Activated B cell treated with CpG ODN at 0.5 μM for 24 hours (primary cell): ENCODE measurements at regions not wholly inside any gene's neighbourhood (a gene's known extent, or its start where the extent isn't known, plus 50 kb on each side); places are given as distances from the start of the nearest gene placed in this dataset.
A peak's percentile ranks its signal among the peaks of the same experiment; 100 is the strongest.

Experiments used
- ATAC-seq: fragments of 200-7000 bp; cut with Tn5 transposase; one replicate; pipeline ENCODE4 v1.10.0; 2021; ENCODE audit warnings: low read depth, mild to moderate bottlenecking, moderate library complexity
- CTCF ChIA-PET: fragments of 350-600 bp; sonication (Branson Sonifier 250); formaldehyde crosslinking; loops from one replicate; lab custom pipeline; 2021; ENCODE audit warnings: antibody characterized with exemption; lab: Charles Lee
- POLR2A ChIA-PET: fragments of 350-600 bp; sonication (Branson Sonifier 250); formaldehyde crosslinking; loops from one replicate; lab custom pipeline; 2021; ENCODE audit warnings: antibody characterized with exemption; lab: Charles Lee
- DNase-seq: peaks from one replicate; pipeline ENCODE4 v3.0.0; 2022
- H3K27ac Mint-ChIP-seq: one replicate; pipeline ENCODE4 v1.8.0; 2020; ENCODE audit warnings: mixed read lengths
- H3K27me3 Mint-ChIP-seq: one replicate; pipeline ENCODE4 v1.8.0; 2021; ENCODE audit warnings: mixed read lengths
- H3K36me3 Mint-ChIP-seq: one replicate; pipeline ENCODE4 v1.8.0; 2021; ENCODE audit warnings: low read depth, mixed read lengths
- H3K4me1 Mint-ChIP-seq: one replicate; pipeline ENCODE4 v1.8.0; 2021; ENCODE audit warnings: mixed read lengths
- H3K4me3 Mint-ChIP-seq: one replicate; pipeline ENCODE4 v1.8.0; 2020; ENCODE audit warnings: mild to moderate bottlenecking, mixed read lengths
- H3K9me3 Mint-ChIP-seq: one replicate; pipeline ENCODE4 v1.8.0; 2020; ENCODE audit warnings: mixed read lengths
- intact Hi-C: fragments of 100-400 bp; cut with micrococcal nuclease; formaldehyde crosslinking; loops from one replicate; pipeline ENCODE4 v1.15.1; 2024
- TF ChIP-seq, protein P1 (sequence below): fragments of 200-600 bp; IDR thresholded peaks from one replicate; pipeline ENCODE4 v1.8.0; 2022; ENCODE audit warnings: antibody characterized with exemption, mild to moderate bottlenecking

DNA sequence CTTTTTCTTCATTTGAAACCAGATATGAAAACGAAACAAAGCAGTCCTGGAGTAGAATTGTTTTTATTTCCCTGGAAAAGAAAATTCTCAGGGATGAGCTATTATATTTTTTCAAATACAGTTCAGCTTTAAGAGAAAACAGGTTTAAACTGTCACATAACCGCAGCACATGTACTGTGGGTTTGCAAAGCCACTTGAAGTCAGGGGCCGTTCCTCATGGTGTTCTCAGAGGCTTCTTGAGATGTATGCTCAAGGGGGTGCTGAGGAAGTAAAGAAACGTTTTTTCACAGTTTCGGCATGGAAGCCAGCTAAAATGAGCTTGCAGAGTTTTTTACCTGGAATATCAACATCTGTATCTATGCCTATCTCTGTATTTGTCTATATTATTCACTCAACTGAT lies 225.3 kb downstream of the MC4R start:
- Mint-ChIP-seq H3K27ac (no peak overlapping the region), H3K4me3 (no peak overlapping the region), H3K27me3 (peaks cover 6% of the 10 kb centered on the region), H3K9me3 (no peaks in the 10 kb centered on the region), H3K36me3 (no peaks in the 10 kb centered on the region), H3K4me1 (peaks cover 9% of the 10 kb centered on the region)
- CTCF ChIA-PET: no interaction called here
- TF ChIP-seq, protein P1, sequence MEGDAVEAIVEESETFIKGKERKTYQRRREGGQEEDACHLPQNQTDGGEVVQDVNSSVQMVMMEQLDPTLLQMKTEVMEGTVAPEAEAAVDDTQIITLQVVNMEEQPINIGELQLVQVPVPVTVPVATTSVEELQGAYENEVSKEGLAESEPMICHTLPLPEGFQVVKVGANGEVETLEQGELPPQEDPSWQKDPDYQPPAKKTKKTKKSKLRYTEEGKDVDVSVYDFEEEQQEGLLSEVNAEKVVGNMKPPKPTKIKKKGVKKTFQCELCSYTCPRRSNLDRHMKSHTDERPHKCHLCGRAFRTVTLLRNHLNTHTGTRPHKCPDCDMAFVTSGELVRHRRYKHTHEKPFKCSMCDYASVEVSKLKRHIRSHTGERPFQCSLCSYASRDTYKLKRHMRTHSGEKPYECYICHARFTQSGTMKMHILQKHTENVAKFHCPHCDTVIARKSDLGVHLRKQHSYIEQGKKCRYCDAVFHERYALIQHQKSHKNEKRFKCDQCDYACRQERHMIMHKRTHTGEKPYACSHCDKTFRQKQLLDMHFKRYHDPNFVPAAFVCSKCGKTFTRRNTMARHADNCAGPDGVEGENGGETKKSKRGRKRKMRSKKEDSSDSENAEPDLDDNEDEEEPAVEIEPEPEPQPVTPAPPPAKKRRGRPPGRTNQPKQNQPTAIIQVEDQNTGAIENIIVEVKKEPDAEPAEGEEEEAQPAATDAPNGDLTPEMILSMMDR: no peak
- no peak for DNase-seq
- intact Hi-C loops: no loop called here
- POLR2A ChIA-PET: interaction anchor here (0.7 kb wide), 1 partner anchor 315 kb away, joined by 6 read pairs; no protein-coding TSS in a partner anchor
- no peak for ATAC-seq

DNA sequence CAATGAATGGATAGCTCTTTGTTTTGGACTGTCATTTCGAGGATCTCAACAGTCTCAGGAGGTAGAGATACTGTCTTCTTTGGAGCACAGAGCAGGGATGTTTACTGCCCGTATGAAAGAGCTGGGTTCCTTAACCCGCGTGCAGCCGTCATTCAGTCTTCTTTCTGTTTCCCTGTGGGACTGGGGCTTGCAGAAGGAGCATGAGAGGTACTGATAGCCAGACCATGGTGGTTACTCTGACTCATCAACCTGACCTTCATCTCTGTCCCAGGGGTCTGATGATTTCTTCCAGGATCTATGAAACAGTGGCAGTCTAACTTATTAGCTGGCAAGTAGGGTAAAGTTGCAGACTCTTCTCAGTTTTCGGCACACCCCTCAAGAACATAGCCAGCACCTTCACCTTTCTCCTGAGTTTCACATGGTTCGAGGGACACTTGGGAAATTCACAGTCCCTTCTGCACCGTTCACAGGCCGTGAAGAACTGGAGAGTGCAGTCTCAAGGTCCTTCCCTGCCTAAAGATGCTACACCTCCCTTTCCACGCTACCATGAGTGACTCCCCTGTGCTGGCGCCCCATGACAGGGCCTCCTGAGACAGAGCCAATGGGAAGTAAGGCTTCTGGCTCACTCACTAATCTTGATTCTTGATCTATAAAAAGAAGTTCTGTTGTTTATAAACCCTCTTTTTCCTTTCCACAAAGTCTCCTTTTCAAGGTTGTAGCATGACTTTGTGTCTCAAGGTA lies 226.2 kb downstream of the MC4R start:
- CTCF ChIA-PET: no interaction called here
- no peak overlapping the region for H3K4me3 Mint-ChIP-seq
- DNase-seq (no peak), ATAC-seq (peak; percentile 89)
- intact Hi-C loops: no loop called here
- TF ChIP-seq, protein P1: no peak
- peaks cover 6% of the 10 kb centered on the region for H3K27me3 Mint-ChIP-seq
- H3K4me1 Mint-ChIP-seq: peaks cover 9% of the 10 kb centered on the region
- H3K36me3 Mint-ChIP-seq: no peaks in the 10 kb centered on the region
- POLR2A ChIA-PET: no interaction called here
- peak overlapping the region; percentile 9 for H3K27ac Mint-ChIP-seq
- no peaks in the 10 kb centered on the region for H3K9me3 Mint-ChIP-seq

DNA sequence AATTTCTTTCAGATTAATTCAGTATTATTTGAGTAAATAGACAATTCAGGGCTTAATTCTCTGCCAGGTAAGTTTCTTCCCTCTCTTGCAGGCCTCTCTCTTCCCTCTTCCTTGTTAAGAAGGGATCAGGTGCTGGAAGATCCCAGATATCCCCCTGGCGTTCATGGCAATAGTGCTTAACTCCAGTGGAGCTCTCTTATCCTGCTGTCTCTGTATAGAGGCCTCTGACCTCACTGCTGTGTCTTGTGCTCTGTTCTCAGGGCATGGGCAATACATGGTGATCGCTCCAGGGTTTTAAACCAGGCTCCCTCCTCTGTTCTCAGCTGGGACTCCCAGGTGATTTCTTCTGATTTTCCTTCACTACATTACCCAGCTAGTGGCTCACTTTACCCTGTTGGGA lies 226.8 kb downstream of the MC4R start:
- intact Hi-C loops: no loop called here
- H3K36me3 Mint-ChIP-seq: no peaks in the 10 kb centered on the region
- no peak overlapping the region for H3K4me3 Mint-ChIP-seq
- peaks cover 6% of the 10 kb centered on the region for H3K27me3 Mint-ChIP-seq
- ATAC-seq: no peak
- H3K9me3 Mint-ChIP-seq: no peaks in the 10 kb centered on the region
- H3K27ac Mint-ChIP-seq: no peak overlapping the region
- no peak for DNase-seq
- ChIA-PET CTCF (no interaction called here), POLR2A (interaction anchor here (1.2 kb wide), 1 partner anchor 246 kb away, joined by 3 read pairs; no protein-coding TSS in a partner anchor)
- TF ChIP-seq, protein P1: no peak
- H3K4me1 Mint-ChIP-seq: peaks cover 9% of the 10 kb centered on the region

DNA sequence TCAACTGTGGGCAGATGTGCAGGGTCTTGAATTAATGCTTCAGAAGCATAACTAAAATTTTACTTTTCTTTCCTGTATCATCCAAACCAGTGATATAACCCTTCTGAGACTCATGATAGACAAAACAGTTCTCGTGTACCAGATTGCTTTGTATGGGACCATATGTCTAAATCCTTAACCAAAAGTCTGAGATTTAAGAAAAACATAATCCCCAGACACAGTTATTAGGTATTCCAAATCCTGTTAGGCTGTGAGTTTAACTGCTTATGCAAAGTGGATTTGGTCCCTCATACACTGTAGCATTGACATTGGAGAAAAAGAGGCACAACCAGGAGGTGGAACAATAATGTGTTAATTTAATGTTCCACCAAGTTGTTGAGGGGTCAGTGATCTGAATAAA lies 235.0 kb downstream of the PMAIP1 start:
- CTCF ChIA-PET: no interaction called here
- DNase-seq: no peak
- TF ChIP-seq, protein P1: no peak

DNA sequence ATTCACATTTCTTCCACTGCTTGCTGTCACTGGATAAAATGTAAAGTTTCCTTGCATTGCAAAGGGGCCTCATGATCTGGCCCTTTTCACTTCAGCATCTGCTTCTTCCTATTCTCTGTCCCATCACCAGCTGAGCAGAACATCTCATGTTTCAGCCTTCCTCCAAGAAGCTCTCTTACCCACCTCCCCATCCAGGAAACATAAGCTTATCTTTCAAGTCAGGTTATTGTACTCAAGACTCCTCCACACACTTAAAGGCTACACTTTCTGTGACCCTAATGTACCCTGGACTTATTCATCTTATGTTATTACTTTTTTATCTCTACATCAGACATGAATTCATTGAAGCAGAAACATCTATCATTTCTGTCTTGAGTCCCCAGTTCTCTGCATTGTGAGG lies 230.5 kb downstream of the PMAIP1 start:
- no peak overlapping the region for H3K27ac Mint-ChIP-seq
- no peaks in the 10 kb centered on the region for H3K36me3 Mint-ChIP-seq
- H3K27me3 Mint-ChIP-seq: no peaks in the 10 kb centered on the region
- ATAC-seq (no peak), DNase-seq (no peak)
- TF ChIP-seq, protein P1: no peak
- POLR2A ChIA-PET: no interaction called here
- intact Hi-C loops: no loop called here
- H3K9me3 Mint-ChIP-seq: no peaks in the 10 kb centered on the region
- CTCF ChIA-PET: no interaction called here
- no peaks in the 10 kb centered on the region for H3K4me1 Mint-ChIP-seq
- H3K4me3 Mint-ChIP-seq: no peak overlapping the region

More for the DNA sequence above, 235.0 kb downstream of the PMAIP1 start:
- ATAC-seq: no peak
- Mint-ChIP-seq H3K9me3 (no peaks in the 10 kb centered on the region), H3K4me1 (no peaks in the 10 kb centered on the region), H3K36me3 (no peaks in the 10 kb centered on the region), H3K27ac (no peak overlapping the region), H3K4me3 (no peak overlapping the region), H3K27me3 (peaks cover 3% of the 10 kb centered on the region)
- intact Hi-C loops: no loop called here
- POLR2A ChIA-PET: no interaction called here
